GM21717 (cell line): ENCODE measurements at regions not wholly inside any gene's neighbourhood (a gene's known extent, or its start where the extent isn't known, plus 50 kb on each side); places are given as distances from the start of the nearest gene placed in this dataset.
A peak's percentile ranks its signal among the peaks of the same experiment; 100 is the strongest.

Experiments used
- ATAC-seq: cut with Tn5 transposase; IDR thresholded peaks from one replicate; pipeline ENCODE4 v1.9.1; 2021; ENCODE audit warnings: mild to moderate bottlenecking, moderate library complexity; ENCODE audit not compliant: unreplicated experiment

- ATAC-seq = no peak
Measured at GRCh38 chr3:70899816-70900215, 587.4 kb upstream of the MDFIC2 start.

GRCh38 chr3:70890020-70890394, 577.6 kb upstream of the MDFIC2 start:
- ATAC-seq = no peak

- no peak for ATAC-seq
Measured at GRCh38 chr3:70889162-70890019, 577.0 kb upstream of the MDFIC2 start.

GRCh38 chr3:70885636-70886035, 573.2 kb upstream of the MDFIC2 start:
- no peak for ATAC-seq

- ATAC-seq = no peak
Measured at GRCh38 chr3:70882104-70882503, 569.7 kb upstream of the MDFIC2 start.

- ATAC-seq = no peak
Measured at GRCh38 chr3:70880421-70880820, 568.0 kb upstream of the MDFIC2 start.

- ATAC-seq = no peak
Measured at GRCh38 chr3:70876154-70876553, 563.7 kb upstream of the MDFIC2 start.

- no peak for ATAC-seq
Measured at GRCh38 chr3:70874196-70874595, 561.8 kb upstream of the MDFIC2 start.

GRCh38 chr3:70873686-70874085, 561.2 kb upstream of the MDFIC2 start:
- no peak for ATAC-seq

GRCh38 chr3:70871909-70872656, 559.6 kb upstream of the MDFIC2 start:
- ATAC-seq = no peak

GRCh38 chr3:70870576-70870975, 558.1 kb upstream of the MDFIC2 start:
- no peak for ATAC-seq

GRCh38 chr3:70868561-70868960, 556.1 kb upstream of the MDFIC2 start:
- no peak for ATAC-seq

- no peak for ATAC-seq
Measured at GRCh38 chr3:70863049-70863448, 550.6 kb upstream of the MDFIC2 start.

GRCh38 chr3:70861855-70862254, 549.4 kb upstream of the MDFIC2 start:
- ATAC-seq = no peak

GRCh38 chr3:70861234-70861633, 548.8 kb upstream of the MDFIC2 start:
- ATAC-seq = no peak

GRCh38 chr3:70857916-70858315, 545.5 kb upstream of the MDFIC2 start:
- no peak for ATAC-seq

GRCh38 chr3:70856414-70857162, 544.1 kb upstream of the MDFIC2 start:
- peak; percentile 59 for ATAC-seq

GRCh38 chr3:70855149-70855548, 542.7 kb upstream of the MDFIC2 start:
- no peak for ATAC-seq

GRCh38 chr3:70854108-70854507, 541.7 kb upstream of the MDFIC2 start:
- ATAC-seq = no peak

- ATAC-seq = no peak
Measured at GRCh38 chr3:70853161-70853944, 540.9 kb upstream of the MDFIC2 start.
